ENCODE measurements at regions not wholly inside any gene's neighbourhood (a gene's known extent, or its start where the extent isn't known, plus 50 kb on each side); places are given as distances from the start of the nearest gene placed in this dataset.

- no peak for DNase-seq
These were observed 193.9 kb downstream of the RASSF9 start for GRCh38 chr12:85642288-85642687.

- no peak for DNase-seq
These were observed 193.4 kb downstream of the RASSF9 start for GRCh38 chr12:85642808-85643207.

DNA sequence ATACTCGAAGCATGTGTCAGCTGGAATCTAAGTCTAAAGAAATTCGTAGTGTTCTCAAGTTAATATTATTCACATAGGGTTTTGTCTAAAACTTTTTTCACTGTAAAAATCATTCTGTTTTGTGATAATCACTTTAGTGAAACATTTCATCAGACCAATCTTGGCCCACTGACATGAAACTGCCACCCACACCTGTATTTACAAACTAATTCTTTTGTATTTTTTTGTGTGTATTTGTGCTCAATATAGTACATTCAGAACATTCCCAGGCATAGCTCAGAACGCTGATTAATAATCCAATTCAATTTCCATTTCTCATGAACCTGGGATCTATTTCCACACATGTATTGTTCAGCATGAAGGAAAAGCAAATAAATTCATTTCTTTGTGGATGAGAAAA is 191.7 kb downstream of the RASSF9 start:
- no peak for DNase-seq

GRCh38 chr12:85653731-85654455 is 182.3 kb downstream of the RASSF9 start:
- DNase-seq = no peak

DNA sequence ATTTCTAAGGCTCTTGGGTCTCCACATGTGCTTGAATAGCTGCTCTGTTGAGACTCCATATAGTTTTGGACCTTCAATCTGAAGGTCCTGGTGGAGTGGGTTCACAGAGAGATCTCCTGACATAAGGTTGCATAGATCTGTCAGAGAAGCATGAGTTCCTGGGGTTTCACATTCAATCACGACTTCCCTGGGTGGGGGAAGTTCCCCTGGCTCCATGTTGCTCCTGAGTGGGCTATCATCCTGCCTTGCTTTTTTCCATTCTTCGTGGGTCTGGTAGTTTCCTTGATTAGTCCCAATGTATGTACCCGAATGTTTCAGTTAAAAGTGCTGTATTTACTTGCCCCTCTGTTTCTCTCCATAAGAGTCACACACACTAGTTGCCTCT is 181.8 kb downstream of the RASSF9 start:
- no peak for DNase-seq

DNA sequence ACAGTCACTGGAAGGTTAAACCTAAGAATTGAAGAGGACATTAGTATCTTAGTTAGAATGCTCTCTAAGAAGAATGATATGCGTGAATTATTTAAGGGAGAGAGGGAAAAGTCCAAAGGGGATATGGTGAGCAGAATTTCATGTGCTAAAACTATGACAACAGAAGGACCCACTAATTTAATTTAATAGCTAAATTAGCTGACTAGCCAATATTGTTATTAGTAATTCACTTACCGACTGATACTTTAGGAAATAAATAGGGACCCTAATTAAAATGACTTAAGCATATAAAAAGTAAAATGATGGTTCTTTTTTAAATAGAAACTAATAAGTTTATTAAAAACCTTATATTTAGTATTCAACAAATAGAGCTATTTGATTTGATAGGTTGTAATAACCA is 179.6 kb downstream of the RASSF9 start:
- no peak for DNase-seq

GRCh38 chr12:85657251-85657650 is 179.0 kb downstream of the RASSF9 start:
- no peak for DNase-seq

- DNase-seq = no peak
These were observed 178.2 kb downstream of the RASSF9 start for GRCh38 chr12:85657836-85658630.

GRCh38 chr12:85659754-85660530 is 176.3 kb downstream of the RASSF9 start:
- no peak for DNase-seq

DNA sequence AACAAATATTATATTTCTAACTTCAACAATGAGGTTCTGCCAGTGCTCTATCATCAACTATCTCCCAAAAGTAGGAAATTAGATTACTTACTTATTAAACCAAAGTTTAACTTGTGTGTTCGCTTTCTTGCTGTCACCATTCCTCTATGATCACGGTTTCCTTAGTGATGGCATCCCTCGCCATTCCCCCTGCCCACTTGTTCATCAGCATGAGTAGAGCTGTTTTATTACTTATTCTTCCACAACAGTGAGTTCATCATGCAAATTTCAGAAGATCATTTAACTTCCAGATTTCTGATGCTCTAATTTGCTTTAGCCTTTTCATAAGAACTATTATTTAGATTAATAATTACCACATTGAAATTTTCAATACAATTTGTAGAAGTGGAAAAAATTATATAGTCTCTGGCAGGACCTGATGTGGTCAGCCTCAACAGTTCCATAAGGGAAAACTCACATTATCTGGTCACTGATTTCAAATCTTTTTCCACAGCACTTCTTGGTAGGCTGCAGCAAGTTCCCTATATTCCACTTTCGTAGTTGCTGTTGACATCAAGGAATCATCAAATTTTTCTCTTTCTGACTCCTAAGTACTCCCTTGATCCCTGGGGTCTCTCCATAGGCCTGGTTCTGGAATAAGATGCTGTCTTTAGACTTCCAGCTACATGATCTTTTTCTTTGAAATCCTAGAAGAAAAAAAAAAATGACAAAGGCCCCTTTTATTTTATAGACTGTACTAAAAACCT is 174.6 kb downstream of the RASSF9 start:
- DNase-seq = no peak

DNA sequence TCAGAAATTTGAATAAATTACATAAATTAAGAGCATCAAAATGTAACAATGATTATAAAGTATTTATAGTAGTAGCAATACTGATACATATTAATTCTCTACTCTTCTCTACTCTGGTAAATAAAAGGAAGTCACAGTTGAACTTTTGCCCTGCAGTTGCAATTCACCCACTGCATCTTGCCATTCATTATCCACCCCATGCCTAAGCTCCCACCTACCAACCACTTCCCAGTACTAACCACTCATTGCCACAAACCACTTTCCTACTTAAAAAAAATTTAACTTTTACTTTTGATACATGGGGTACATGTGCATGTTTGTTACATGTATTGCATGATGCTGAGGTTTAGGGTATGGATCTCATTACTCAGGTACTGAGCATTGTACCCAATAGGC is 174.0 kb downstream of the RASSF9 start:
- no peak for DNase-seq

- DNase-seq = no peak
These were observed 172.6 kb downstream of the RASSF9 start for GRCh38 chr12:85663631-85664030.

DNA sequence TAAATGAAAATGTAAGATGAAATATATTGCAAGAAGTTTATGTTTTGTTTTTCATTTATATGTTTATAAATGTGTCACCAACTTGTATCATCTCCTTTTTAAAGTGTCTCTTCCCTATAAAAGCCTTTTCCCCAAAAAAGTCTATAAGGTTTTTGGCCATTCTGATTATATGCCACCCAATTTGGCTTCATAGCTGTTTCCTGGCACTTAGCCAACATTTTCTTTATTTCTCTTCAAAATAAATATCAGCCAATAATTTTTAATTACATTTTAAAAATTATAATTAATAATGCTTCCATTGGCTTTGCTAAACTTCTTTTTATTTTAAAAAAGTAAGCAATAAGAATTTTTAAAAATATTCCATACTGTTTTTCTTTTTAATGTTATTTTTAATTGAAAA is 171.8 kb downstream of the RASSF9 start:
- no peak for DNase-seq

DNA sequence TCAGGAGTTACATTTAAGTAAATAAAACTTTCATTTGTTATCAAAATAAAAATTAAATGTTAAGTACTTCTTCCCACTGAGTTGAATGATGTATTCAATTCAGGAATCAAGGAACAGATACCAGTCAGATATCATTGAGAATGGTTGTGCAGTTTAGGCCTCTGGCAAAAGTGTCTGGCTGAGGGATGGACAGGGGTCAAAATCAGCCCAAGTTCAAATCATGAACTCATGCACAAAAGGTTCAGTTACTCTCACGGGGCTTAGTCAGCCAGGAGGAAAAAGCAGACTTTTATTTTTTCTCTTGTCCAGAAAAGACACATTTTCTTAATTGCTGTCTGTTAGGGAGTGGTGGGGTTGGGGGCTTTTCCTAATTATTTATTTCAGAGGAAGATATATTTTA is 166.3 kb downstream of the RASSF9 start:
- DNase-seq = no peak

- no peak for DNase-seq
These were observed 163.8 kb downstream of the RASSF9 start for GRCh38 chr12:85672436-85672835.

DNA sequence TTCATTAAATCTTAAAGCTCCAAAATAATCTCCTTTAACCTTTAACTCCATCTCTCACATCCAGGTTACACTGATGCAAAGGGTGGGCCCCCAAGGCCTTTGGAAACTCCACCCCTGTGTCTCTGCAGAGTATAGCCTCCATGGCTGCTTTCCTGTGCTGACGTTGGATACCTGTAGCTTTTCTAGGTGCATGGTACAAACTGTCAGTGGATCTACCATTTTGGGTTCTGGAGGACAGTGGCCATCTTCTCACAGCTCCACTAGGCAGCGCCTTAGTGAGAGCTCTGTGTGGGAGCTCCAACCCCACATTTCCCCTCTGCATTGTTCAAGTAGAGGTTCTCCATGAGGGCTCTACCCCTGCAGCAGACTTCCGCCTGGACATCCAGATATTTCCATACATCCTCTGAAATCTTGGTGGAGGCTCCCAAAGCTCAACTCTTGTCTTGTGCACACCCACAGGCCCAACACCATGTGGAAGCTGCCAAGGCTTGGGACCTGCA is 162.2 kb downstream of the RASSF9 start:
- no peak for DNase-seq

DNA sequence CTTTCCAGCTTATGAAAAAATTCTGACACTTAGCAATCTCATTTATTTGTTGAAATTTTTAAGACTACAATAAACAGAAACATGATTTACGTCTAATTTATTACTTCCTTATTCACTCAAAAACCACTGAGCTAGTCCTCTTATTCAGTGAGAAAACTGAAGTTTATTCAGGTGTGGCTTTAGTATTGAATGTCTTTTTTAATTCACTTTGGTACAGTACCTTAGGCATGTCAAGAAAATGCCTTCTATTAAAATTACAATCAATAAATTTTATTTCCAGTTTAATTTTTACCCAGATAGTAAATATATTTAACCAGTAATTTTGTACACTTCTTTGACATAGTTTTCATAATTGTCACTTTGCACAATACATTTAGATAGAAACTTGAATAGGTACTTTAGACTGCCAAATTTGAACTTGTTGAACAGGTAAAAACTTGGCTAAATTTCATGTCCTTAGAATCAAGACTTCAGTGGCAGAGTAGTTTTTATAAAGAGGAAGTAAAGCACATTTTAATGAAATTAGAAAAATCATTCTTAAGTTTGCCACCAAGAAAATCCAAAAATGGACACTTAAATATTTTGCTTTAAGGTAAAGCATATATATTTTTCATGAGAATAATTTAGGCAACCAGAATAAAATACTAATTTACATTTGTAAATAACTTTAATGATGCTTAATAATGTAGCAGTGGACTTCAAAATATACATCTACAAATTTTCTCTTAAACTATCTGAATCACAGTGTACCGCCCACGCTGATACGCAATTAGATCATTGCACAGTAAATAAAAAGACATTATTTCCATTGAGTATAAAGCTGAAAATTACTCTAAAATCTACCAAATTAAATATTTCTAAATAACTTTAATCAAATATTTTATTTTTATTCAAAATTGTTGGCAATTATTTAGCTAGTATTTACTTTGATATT is 159.1 kb downstream of the RASSF9 start:
- no peak for DNase-seq

- DNase-seq = no peak
These were observed 156.9 kb downstream of the RASSF9 start for GRCh38 chr12:85679296-85679695.

DNA sequence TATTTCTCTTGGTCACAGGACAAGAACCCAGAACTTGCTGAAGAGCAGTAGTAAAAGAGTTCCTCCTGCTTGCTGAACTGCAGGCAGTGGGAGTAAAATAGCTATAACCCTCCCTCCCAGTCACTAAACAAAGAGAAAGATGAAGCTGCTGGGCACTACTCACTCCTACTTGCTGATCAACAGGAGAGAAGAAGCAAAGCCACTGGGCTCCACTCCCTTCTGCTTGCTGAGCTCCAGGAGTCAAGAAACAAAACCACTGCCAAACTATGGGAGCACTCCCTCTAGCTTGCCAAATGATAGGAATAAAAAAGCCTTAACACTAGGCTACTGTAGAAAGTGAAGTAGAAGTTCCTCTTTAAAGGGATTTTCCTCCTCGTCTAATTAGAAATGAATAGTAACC is 155.3 kb downstream of the RASSF9 start:
- DNase-seq = no peak

GRCh38 chr12:85681333-85681732 is 154.9 kb downstream of the RASSF9 start:
- DNase-seq = no peak

DNA sequence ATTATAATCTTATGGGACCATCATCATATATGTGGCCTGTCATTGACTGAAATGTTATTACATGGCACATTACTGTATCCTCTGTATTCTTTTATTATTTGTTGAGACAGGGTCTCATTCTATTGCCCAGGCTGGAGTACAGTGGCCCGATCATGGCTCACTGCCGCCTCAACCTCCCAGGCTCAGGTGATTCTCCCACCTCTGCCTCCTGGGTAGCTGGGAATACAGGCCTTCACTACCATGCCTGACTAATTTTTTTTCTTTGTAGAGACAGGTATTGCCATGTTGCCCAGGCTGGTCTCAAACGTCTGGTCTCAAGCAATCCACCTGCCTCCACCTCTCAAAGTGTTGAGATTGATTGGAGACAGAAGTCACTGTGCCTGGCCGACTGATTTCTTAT is 153.2 kb downstream of the RASSF9 start:
- no peak for DNase-seq

GRCh38 chr12:85688837-85689236 is 147.4 kb downstream of the RASSF9 start:
- no peak for DNase-seq
